Mucosa of descending colon (tissue), 3 donors: ENCODE measurements at regions not wholly inside any gene's neighbourhood (a gene's known extent, or its start where the extent isn't known, plus 50 kb on each side); places are given as distances from the start of the nearest gene placed in this dataset.

Source experiments
- ATAC-seq: fragments of 200-7000 bp; cut with Tn5 transposase; one replicate; pipeline ENCODE4 v1.9.1; 2020; ENCODE audit warnings: mild to moderate bottlenecking, moderate library complexity
- DNase-seq, 3 donors: peaks; one replicate each; pipeline ENCODE4 v3.0.0-alpha.2; 2020
- H3K36me3 ChIP-seq: fragments of 200-600 bp; one replicate; pipeline ENCODE4 v1.8.0; 2021; ENCODE audit warnings: low read depth, mild to moderate bottlenecking
- H3K4me1 ChIP-seq: fragments of 200-600 bp; one replicate; pipeline ENCODE4 v1.8.0; 2021; ENCODE audit warnings: low read depth, mild to moderate bottlenecking
- H3K4me3 ChIP-seq: fragments of 200-600 bp; one replicate; pipeline ENCODE4 v1.8.0; 2021; ENCODE audit warnings: mild to moderate bottlenecking
- H3K9me3 ChIP-seq: fragments of 200-600 bp; one replicate; pipeline ENCODE4 v1.8.0; 2021; ENCODE audit warnings: mild to moderate bottlenecking
- intact Hi-C, 2 donors: fragments of 100-400 bp; cut with DNase I in 1 of 2; cut with micrococcal nuclease in 1 of 2; formaldehyde crosslinking; loops; one replicate each; pipeline versions ENCODE4 v1.11.0 to v1.11.1; 2022; cut with DNase I, micrococcal nuclease
- TF ChIP-seq, protein P1 (sequence below): fragments of 200-600 bp; IDR thresholded peaks from one replicate; pipeline ENCODE4 v1.8.0; 2022; ENCODE audit warnings: antibody characterized with exemption, mild to moderate bottlenecking
- donor health status: DM: no; HTN: no; CAD: no; lungs with moderate emphysema.
- donor health status: DM: no; HTN: no; CAD: no.
- donor health status: DM: no; HTN: yes; CAD: no.

DNA sequence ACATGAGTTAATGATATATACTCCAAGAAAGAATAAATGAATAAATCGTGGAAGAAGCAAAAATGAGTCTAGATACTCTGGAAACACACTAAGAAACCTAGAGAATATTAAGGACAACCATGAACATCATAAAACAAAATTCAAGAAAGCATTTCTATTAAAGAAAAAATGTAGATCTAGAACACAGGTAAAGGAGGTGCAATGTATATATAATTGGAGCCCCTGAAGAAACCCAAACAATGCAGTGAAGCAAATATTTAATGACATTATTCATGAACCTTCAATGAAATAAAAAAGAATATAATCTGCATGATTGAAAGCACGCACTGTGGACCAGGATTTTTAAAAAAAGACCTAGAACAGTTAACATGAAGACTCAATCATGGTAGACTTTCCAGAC, 150.1 kb downstream of the ATPSCKMT start:
- H3K9me3 ChIP-seq = peaks cover 2% of the 10 kb centered on the region
- intact Hi-C loops = no loop called here
- H3K4me1 ChIP-seq = no peaks in the 10 kb centered on the region
- H3K36me3 ChIP-seq = no peaks in the 10 kb centered on the region
- H3K4me3 ChIP-seq = no peak overlapping the region
- no peak for DNase-seq
- no peak for ATAC-seq
- TF ChIP-seq, protein P1, sequence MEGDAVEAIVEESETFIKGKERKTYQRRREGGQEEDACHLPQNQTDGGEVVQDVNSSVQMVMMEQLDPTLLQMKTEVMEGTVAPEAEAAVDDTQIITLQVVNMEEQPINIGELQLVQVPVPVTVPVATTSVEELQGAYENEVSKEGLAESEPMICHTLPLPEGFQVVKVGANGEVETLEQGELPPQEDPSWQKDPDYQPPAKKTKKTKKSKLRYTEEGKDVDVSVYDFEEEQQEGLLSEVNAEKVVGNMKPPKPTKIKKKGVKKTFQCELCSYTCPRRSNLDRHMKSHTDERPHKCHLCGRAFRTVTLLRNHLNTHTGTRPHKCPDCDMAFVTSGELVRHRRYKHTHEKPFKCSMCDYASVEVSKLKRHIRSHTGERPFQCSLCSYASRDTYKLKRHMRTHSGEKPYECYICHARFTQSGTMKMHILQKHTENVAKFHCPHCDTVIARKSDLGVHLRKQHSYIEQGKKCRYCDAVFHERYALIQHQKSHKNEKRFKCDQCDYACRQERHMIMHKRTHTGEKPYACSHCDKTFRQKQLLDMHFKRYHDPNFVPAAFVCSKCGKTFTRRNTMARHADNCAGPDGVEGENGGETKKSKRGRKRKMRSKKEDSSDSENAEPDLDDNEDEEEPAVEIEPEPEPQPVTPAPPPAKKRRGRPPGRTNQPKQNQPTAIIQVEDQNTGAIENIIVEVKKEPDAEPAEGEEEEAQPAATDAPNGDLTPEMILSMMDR = no peak

DNA sequence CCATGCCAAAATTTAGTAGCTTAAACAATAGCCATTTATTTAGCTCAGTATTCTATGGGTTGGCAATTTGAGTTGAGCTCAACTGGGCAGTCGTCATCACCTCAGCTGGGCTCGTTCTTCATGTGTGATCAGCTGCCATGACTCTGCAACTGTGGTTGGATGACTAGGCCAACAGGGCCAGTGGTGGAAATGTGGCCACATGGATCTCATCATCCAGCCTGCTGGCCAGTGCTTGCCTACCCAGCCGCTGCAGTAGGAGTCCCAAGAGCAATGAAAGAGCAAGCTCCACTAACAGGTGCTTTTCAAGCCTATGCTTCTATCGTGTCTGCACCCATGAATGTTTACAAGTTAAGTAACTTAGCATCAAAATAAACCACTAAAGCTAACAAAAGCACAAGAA, 158.0 kb downstream of the ATPSCKMT start:
- ATAC-seq (no peak), DNase-seq (no peak)
- Histone ChIP-seq H3K36me3 (no peaks in the 10 kb centered on the region), H3K4me3 (no peak overlapping the region), H3K4me1 (no peaks in the 10 kb centered on the region), H3K9me3 (no peaks in the 10 kb centered on the region)
- intact Hi-C loops = no loop called here
- TF ChIP-seq, protein P1 = no peak

DNA sequence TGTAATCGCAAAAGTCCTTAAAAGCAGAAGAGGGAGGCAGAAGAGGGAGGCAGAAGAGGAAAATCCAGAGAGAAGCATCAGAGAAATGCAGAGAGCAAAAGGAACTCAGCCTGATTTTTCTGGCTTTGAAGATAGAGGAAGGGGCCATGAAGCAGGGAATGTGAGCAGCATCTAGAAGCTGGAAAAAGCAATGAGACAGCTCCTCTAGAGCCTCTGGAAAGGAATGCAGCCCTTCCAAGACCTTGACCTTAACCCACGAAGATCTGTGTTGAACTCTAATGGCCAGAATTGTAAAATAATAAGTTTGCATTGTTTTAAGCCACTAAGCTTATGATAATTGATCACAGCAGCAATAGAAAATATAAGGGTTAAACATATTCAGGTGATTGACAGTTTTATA, 159.6 kb downstream of the ATPSCKMT start:
- TF ChIP-seq, protein P1 = no peak
- Histone ChIP-seq H3K36me3 (no peaks in the 10 kb centered on the region), H3K4me1 (no peaks in the 10 kb centered on the region), H3K9me3 (no peaks in the 10 kb centered on the region), H3K4me3 (no peak overlapping the region)
- ATAC-seq (no peak), DNase-seq (no peak)
- intact Hi-C loops = no loop called here

DNA sequence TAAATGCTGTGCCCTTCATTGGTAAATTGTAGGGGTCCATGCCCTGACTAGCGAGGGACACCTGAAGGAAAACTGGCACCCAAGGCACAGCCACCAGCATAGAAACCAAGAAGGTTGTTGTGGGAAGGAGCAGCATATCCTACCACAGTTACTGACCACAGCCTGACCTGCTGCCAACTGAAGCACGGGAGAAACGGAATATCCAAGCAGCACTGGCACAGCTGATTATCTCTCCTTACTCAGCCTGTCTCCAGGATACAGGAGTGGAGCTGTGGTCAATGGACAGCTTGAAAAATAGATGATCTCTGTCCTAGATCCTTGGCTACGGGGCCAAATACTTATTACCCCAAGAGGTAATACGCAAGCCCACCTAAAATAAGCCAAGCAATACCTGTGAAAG, 164.5 kb downstream of the ATPSCKMT start:
- no peaks in the 10 kb centered on the region for H3K4me1 ChIP-seq
- H3K9me3 ChIP-seq = no peaks in the 10 kb centered on the region
- intact Hi-C loops = no loop called here
- H3K36me3 ChIP-seq = no peaks in the 10 kb centered on the region
- no peak for ATAC-seq
- no peak for DNase-seq
- TF ChIP-seq, protein P1 = no peak
- no peak overlapping the region for H3K4me3 ChIP-seq

DNA sequence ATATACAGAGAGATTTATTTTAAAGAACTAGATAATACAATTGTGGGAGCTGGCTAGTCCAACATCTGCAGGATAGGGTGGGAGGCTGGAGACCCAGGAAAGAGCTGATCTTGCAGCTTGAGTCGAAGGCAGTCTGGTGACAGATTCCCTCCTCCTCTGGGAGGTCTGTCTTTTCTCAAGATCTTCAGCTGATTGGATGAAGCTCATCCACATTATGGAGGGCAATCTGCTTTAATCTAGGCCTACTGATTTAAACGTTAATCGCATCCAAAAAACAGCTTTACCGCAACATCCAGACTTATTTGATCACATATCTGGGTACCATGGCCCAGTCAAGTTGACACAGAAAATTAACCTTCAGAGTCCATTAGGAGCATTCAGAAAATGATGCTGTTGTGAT, 168.1 kb downstream of the ATPSCKMT start:
- Histone ChIP-seq H3K36me3 (no peaks in the 10 kb centered on the region), H3K4me3 (no peak overlapping the region), H3K9me3 (no peaks in the 10 kb centered on the region), H3K4me1 (no peaks in the 10 kb centered on the region)
- intact Hi-C loops = no loop called here
- TF ChIP-seq, protein P1 = no peak
- ATAC-seq = no peak
- no peak for DNase-seq
